Left ventricle myocardium inferior (tissue), 1 donor: ENCODE measurements at regions not wholly inside any gene's neighbourhood (a gene's known extent, or its start where the extent isn't known, plus 50 kb on each side); places are given as distances from the start of the nearest gene placed in this dataset.

Source experiments
- DNase-seq: peaks from one replicate; pipeline ENCODE4 v3.0.0-alpha.2; 2020
- H3K27ac ChIP-seq: fragments of 200-600 bp; replicated peaks from 2 replicates; pipeline ENCODE4 v1.8.0; 2021
- H3K27me3 ChIP-seq: fragments of 200-600 bp; 2 replicates; pipeline ENCODE4 v1.8.0; 2021; ENCODE audit warnings: low read depth
- H3K36me3 ChIP-seq: fragments of 200-600 bp; 2 replicates; pipeline ENCODE4 v1.8.0; 2021
- H3K4me1 ChIP-seq: fragments of 200-600 bp; 2 replicates; pipeline ENCODE4 v1.8.0; 2021
- H3K4me3 ChIP-seq: fragments of 200-600 bp; 2 replicates; pipeline ENCODE4 v1.8.0; 2021; ENCODE audit warnings: mild to moderate bottlenecking, moderate library complexity
- H3K9me3 ChIP-seq: fragments of 200-600 bp; replicated peaks from 2 replicates; pipeline ENCODE4 v1.8.0; 2021
- CTCF ChIP-seq: fragments of 200-600 bp; IDR thresholded peaks from 2 replicates; pipeline ENCODE4 v1.8.0; 2021; ENCODE audit warnings: antibody characterized with exemption, mild to moderate bottlenecking, borderline replicate concordance
- intact Hi-C: fragments of 100-400 bp; cut with micrococcal nuclease; formaldehyde crosslinking; loops from one replicate; pipeline ENCODE4 v1.11.0; 2022
- donor health status: DM: no; HTN: yes; CAD: no; lungs with severe emphysema.

- intact Hi-C loops: no loop called here
- no peak for DNase-seq
- peaks cover 9% of the 10 kb centered on the region for H3K4me1 ChIP-seq
- no peaks in the 10 kb centered on the region for H3K36me3 ChIP-seq
- H3K27ac ChIP-seq: no peak overlapping the region
- no peak overlapping the region for H3K4me3 ChIP-seq
- H3K9me3 ChIP-seq: no peaks in the 10 kb centered on the region
- H3K27me3 ChIP-seq: no peaks in the 10 kb centered on the region
- TF ChIP-seq CTCF: no peak
Measured at GRCh38 chr16:9409560-9410493, 318.4 kb downstream of the HAPSTR1 start.

GRCh38 chr16:9411426-9411825 is 320.0 kb downstream of the HAPSTR1 start:
- Histone ChIP-seq H3K27ac (no peak overlapping the region), H3K36me3 (no peaks in the 10 kb centered on the region), H3K27me3 (no peaks in the 10 kb centered on the region), H3K4me1 (peaks cover 9% of the 10 kb centered on the region), H3K4me3 (no peak overlapping the region), H3K9me3 (peaks cover 2% of the 10 kb centered on the region)
- no peak for TF ChIP-seq CTCF
- DNase-seq: no peak
- intact Hi-C loops: no loop called here

- Histone ChIP-seq H3K4me1 (peaks cover 9% of the 10 kb centered on the region), H3K27ac (no peak overlapping the region), H3K36me3 (no peaks in the 10 kb centered on the region), H3K27me3 (no peaks in the 10 kb centered on the region), H3K4me3 (no peak overlapping the region), H3K9me3 (peaks cover 11% of the 10 kb centered on the region)
- TF ChIP-seq CTCF: no peak
- no peak for DNase-seq
- intact Hi-C loops: no loop called here
Measured at GRCh38 chr16:9412031-9412914, 320.8 kb downstream of the HAPSTR1 start.

- no peaks in the 10 kb centered on the region for H3K36me3 ChIP-seq
- no peaks in the 10 kb centered on the region for H3K27me3 ChIP-seq
- intact Hi-C loops: no loop called here
- H3K4me3 ChIP-seq: no peak overlapping the region
- H3K9me3 ChIP-seq: peaks cover 14% of the 10 kb centered on the region
- no peak overlapping the region for H3K27ac ChIP-seq
- H3K4me1 ChIP-seq: peaks cover 9% of the 10 kb centered on the region
- TF ChIP-seq CTCF: no peak
- no peak for DNase-seq
Measured at GRCh38 chr16:9412915-9413264, 321.4 kb downstream of the HAPSTR1 start.

- peak; percentile 8 for TF ChIP-seq CTCF
- H3K27ac ChIP-seq: no peak overlapping the region
- H3K4me3 ChIP-seq: no peak overlapping the region
- intact Hi-C loops: no loop called here
- peaks cover 14% of the 10 kb centered on the region for H3K9me3 ChIP-seq
- DNase-seq: no peak
- no peaks in the 10 kb centered on the region for H3K27me3 ChIP-seq
- H3K36me3 ChIP-seq: no peaks in the 10 kb centered on the region
- H3K4me1 ChIP-seq: no peaks in the 10 kb centered on the region
Measured at GRCh38 chr16:9415545-9415944, 324.1 kb downstream of the HAPSTR1 start.
